Sigmoid colon (tissue), 4 donors: ENCODE measurements at regions not wholly inside any gene's neighbourhood (a gene's known extent, or its start where the extent isn't known, plus 50 kb on each side); places are given as distances from the start of the nearest gene placed in this dataset.

Experiments
- EP300 ChIP-seq, 4 donors: sonication (generic); formaldehyde crosslinking; IDR thresholded peaks; one replicate each; pipeline ENCODE4 v1.6.1; 2017; ENCODE audit warnings: antibody characterized with exemption in 4 of 4
- POLR2A ChIP-seq, 2 donors: fragments of 450-650 bp; IDR thresholded peaks; one replicate each; pipeline ENCODE4 v1.6.1; 2016; ENCODE audit warnings: antibody characterized with exemption in 2 of 2, mild to moderate bottlenecking in 2 of 2, moderate library complexity in 2 of 2
- TF ChIP-seq, protein P1 (sequence below), 4 experiments: fragments of 450-650 bp in 3 of 4; fragments of 200-600 bp in 1 of 4; IDR thresholded peaks; one replicate each; pipeline ENCODE4 v1.5.1; 2016 to 2019; ENCODE audit warnings: antibody characterized with exemption in 4 of 4, mild to moderate bottlenecking in 3 of 4, moderate library complexity in 2 of 4

DNA sequence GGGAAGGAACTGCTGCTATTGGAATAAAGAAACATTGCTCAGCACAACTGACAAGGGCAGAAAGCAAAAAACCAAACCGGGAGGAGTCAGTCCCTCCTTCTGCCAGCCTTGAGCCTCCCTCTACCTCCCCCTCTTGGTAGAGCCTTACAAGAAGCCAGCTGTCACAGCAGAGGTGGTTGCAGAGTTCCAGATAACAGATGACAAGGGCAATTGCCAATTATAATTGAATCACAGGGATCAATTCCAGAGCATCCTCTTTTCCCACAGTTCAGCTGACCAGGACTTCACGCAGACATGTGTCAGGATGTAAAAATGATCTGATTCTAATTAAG, 548.2 kb upstream of the LRRTM1 start:
- TF ChIP-seq EP300 (IDR thresholded peaks at IDR 0.05) (no peak), POLR2A (IDR thresholded peaks at IDR 0.05) (no peak)
- TF ChIP-seq, protein P1, sequence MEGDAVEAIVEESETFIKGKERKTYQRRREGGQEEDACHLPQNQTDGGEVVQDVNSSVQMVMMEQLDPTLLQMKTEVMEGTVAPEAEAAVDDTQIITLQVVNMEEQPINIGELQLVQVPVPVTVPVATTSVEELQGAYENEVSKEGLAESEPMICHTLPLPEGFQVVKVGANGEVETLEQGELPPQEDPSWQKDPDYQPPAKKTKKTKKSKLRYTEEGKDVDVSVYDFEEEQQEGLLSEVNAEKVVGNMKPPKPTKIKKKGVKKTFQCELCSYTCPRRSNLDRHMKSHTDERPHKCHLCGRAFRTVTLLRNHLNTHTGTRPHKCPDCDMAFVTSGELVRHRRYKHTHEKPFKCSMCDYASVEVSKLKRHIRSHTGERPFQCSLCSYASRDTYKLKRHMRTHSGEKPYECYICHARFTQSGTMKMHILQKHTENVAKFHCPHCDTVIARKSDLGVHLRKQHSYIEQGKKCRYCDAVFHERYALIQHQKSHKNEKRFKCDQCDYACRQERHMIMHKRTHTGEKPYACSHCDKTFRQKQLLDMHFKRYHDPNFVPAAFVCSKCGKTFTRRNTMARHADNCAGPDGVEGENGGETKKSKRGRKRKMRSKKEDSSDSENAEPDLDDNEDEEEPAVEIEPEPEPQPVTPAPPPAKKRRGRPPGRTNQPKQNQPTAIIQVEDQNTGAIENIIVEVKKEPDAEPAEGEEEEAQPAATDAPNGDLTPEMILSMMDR (IDR thresholded peaks at IDR 0.05) = no peak
